CD14-positive monocyte (primary cell): ENCODE measurements at regions not wholly inside any gene's neighbourhood (a gene's known extent, or its start where the extent isn't known, plus 50 kb on each side); places are given as distances from the start of the nearest gene placed in this dataset.

Experiments used
- DNase-seq, 3 donors: peaks; one replicate each; pipeline ENCODE4 v3.0.0-alpha.2; 2011 to 2022
- H2AFZ ChIP-seq: 2 replicates; pipeline ENCODE4 v1.6.0; 2012; ENCODE audit warnings: mild to moderate bottlenecking, low read depth, low read length, inconsistent platforms; ENCODE audit not compliant: insufficient read depth, poor library complexity, severe bottlenecking
- H3K27ac ChIP-seq, 2 donors: 1 replicate in 1 of 2; 2 replicates in 1 of 2; pipeline ENCODE4 v1.5.1; 2012 to 2013; ENCODE audit warnings: low read length in 2 of 2, control low read depth in 1 of 2, inconsistent platforms in 1 of 2, low read depth in 1 of 2, mild to moderate bottlenecking in 1 of 2
- H3K27me3 ChIP-seq, 2 donors: one replicate each; pipeline versions ENCODE4 v1.6.0 to v1.6.1; 2011 to 2013; ENCODE audit warnings: low read length in 2 of 2; ENCODE audit not compliant: control insufficient read depth in 2 of 2, insufficient read depth in 2 of 2
- H3K36me3 ChIP-seq, 2 donors: replicated peaks in 1 of 2; 1 replicate in 1 of 2; 2 replicates in 1 of 2; pipeline versions ENCODE4 v1.5.1 to v1.6.1; 2012 to 2013; ENCODE audit warnings: low read length in 2 of 2, control low read depth in 1 of 2, inconsistent platforms in 1 of 2, mild to moderate bottlenecking in 1 of 2; ENCODE audit not compliant: insufficient read depth in 2 of 2, control insufficient read depth in 1 of 2
- H3K4me1 ChIP-seq, 2 donors: 1 replicate in 1 of 2; 2 replicates in 1 of 2; pipeline versions ENCODE4 v1.5.1 to v1.6.1; 2012 to 2013; ENCODE audit warnings: low read length in 2 of 2, control low read depth in 1 of 2, inconsistent platforms in 1 of 2, mild to moderate bottlenecking in 1 of 2, moderate library complexity in 1 of 2; ENCODE audit not compliant: insufficient read depth in 2 of 2, control insufficient read depth in 1 of 2
- H3K4me2 ChIP-seq: replicated peaks from 2 replicates; pipeline ENCODE3; 2012; ENCODE audit warnings: low read length, moderate library complexity, mild to moderate bottlenecking; ENCODE audit not compliant: poor library complexity, severe bottlenecking; ENCODE audit errors: extremely low read depth
- H3K4me3 ChIP-seq, 3 experiments: fragments of 200-600 bp in 1 of 3; sonication (generic) in 1 of 3; replicated peaks in 1 of 3; 1 replicate in 2 of 3; 2 replicates in 1 of 3; pipeline ENCODE4 v1.5.1; 2011 to 2013; ENCODE audit warnings: low read length in 3 of 3, mild to moderate bottlenecking in 3 of 3, control low read depth in 2 of 3, low read depth in 2 of 3, inconsistent platforms in 1 of 3, moderate library complexity in 1 of 3
- H3K79me2 ChIP-seq: 2 replicates; pipeline ENCODE4 v1.6.0; 2012; ENCODE audit warnings: mild to moderate bottlenecking, control low read depth, inconsistent platforms, low read length, moderate library complexity; ENCODE audit not compliant: insufficient read depth
- H3K9ac ChIP-seq: 2 replicates; pipeline ENCODE4 v1.6.0; 2017; ENCODE audit warnings: low read length, mild to moderate bottlenecking; ENCODE audit not compliant: insufficient read depth, poor library complexity, severe bottlenecking
- H3K9me3 ChIP-seq, 2 donors: replicated peaks in 1 of 2; 1 replicate in 1 of 2; 2 replicates in 1 of 2; pipeline versions ENCODE4 v1.5.1 to v1.6.1; 2012 to 2013; ENCODE audit warnings: low read length in 2 of 2, control low read depth in 1 of 2; ENCODE audit not compliant: control insufficient read depth in 1 of 2, insufficient read depth in 1 of 2
- H4K20me1 ChIP-seq: 2 replicates; pipeline ENCODE4 v1.6.0; 2012; ENCODE audit warnings: mild to moderate bottlenecking, low read length, control low read depth, moderate library complexity; ENCODE audit not compliant: insufficient read depth
- H3K27ac Mint-ChIP-seq, 7 donors: one replicate each; pipeline ENCODE4 v1.8.0; 2020; ENCODE audit warnings: mild to moderate bottlenecking in 7 of 7, mixed read lengths in 7 of 7, moderate library complexity in 6 of 7, inconsistent platforms in 2 of 7
- H3K27me3 Mint-ChIP-seq, 3 donors: one replicate each; pipeline ENCODE4 v1.8.0; 2021 to 2022; ENCODE audit warnings: low read depth in 3 of 3, mild to moderate bottlenecking in 3 of 3, mixed read lengths in 3 of 3, moderate library complexity in 3 of 3, inconsistent platforms in 1 of 3
- H3K36me3 Mint-ChIP-seq, 2 donors: one replicate each; pipeline ENCODE4 v1.8.0; 2020; ENCODE audit warnings: mixed read lengths in 2 of 2, inconsistent platforms in 1 of 2, mild to moderate bottlenecking in 1 of 2
- H3K4me1 Mint-ChIP-seq: one replicate; pipeline ENCODE4 v1.8.0; 2020; ENCODE audit warnings: mild to moderate bottlenecking, mixed read lengths
- H3K4me3 Mint-ChIP-seq, 2 donors: one replicate each; pipeline ENCODE4 v1.8.0; 2020; ENCODE audit warnings: mild to moderate bottlenecking in 2 of 2, mixed read lengths in 2 of 2, moderate library complexity in 1 of 2
- H3K9me3 Mint-ChIP-seq, 7 donors: one replicate each; pipeline ENCODE4 v1.8.0; 2020 to 2022; ENCODE audit warnings: mixed read lengths in 7 of 7, mild to moderate bottlenecking in 6 of 7, moderate library complexity in 6 of 7, inconsistent platforms in 2 of 7
- CTCF ChIP-seq: fragments of 200-600 bp; IDR thresholded peaks from one replicate; pipeline ENCODE4 v1.8.0; 2022; ENCODE audit warnings: antibody characterized with exemption, mild to moderate bottlenecking
- WGBS: methylation state at CpG from one replicate; pipeline ENCODE4 v1.1.5; 2013; ENCODE audit warnings: missing lambda C conversion rate; ENCODE audit not compliant: insufficient coverage; 5-methylcytosine and 5-hydroxymethylcytosine counted together
- intact Hi-C, 2 donors: fragments of 100-400 bp; cut with micrococcal nuclease; formaldehyde crosslinking; loops; one replicate each; pipeline versions ENCODE4 v1.15.0 to v1.15.1; 2023

- no peaks in the 10 kb centered on the region for H4K20me1 ChIP-seq
- H3K4me1 ChIP-seq: peaks cover 0 to 4% of the 10 kb centered on the region in 2 donors
- H3K27ac ChIP-seq: no peak overlapping the region
- Mint-ChIP-seq H3K27me3 (peaks cover 3 to 17% (median 9%) of the 10 kb centered on the region in 3 donors), H3K27ac (no peak overlapping the region), H3K4me1 (peaks cover 6% of the 10 kb centered on the region), H3K36me3 (no peaks in the 10 kb centered on the region), H3K9me3 (peaks cover 0 to 2% (median 0%) of the 10 kb centered on the region in 7 donors), H3K4me3 (no peak overlapping the region)
- H3K9me3 ChIP-seq: no peaks in the 10 kb centered on the region
- no peak overlapping the region for H3K9ac ChIP-seq
- WGBS: 100% methylated on average over 1 of the region's 4 CpGs
- H3K4me2 ChIP-seq: no peak overlapping the region
- no peak for TF ChIP-seq CTCF
- no peak for DNase-seq
- no peaks in the 10 kb centered on the region for H3K36me3 ChIP-seq
- intact Hi-C loops: no loop called here
- H3K79me2 ChIP-seq: no peaks in the 10 kb centered on the region
- no peaks in the 10 kb centered on the region for H3K27me3 ChIP-seq
- no peak overlapping the region for H2AFZ ChIP-seq
- no peak overlapping the region for H3K4me3 ChIP-seq
These were observed 252.4 kb upstream of the DAPK1 start for GRCh38 chr9:87245271-87245670.

- H3K27me3 Mint-ChIP-seq: peaks cover 1 to 4% (median 1%) of the 10 kb centered on the region in 3 donors
- no CpG with 5 or more reads among the region's 5 CpGs for WGBS
- H3K9me3 Mint-ChIP-seq: peaks cover 0 to 4% (median 0%) of the 10 kb centered on the region in 7 donors
- DNase-seq: no peak
- intact Hi-C loops: no loop called here
- Histone ChIP-seq H3K79me2 (no peaks in the 10 kb centered on the region), H3K4me1 (peaks cover 0 to 4% of the 10 kb centered on the region in 2 donors), H2AFZ (no peak overlapping the region), H3K27me3 (no peaks in the 10 kb centered on the region), H3K9ac (no peak overlapping the region), H4K20me1 (no peaks in the 10 kb centered on the region), H3K4me2 (no peak overlapping the region), H3K9me3 (no peaks in the 10 kb centered on the region), H3K36me3 (no peaks in the 10 kb centered on the region), H3K4me3 (no peak overlapping the region), H3K27ac (no peak overlapping the region)
- H3K4me3 Mint-ChIP-seq: no peak overlapping the region
- H3K27ac Mint-ChIP-seq: no peak overlapping the region
- peaks cover 6% of the 10 kb centered on the region for H3K4me1 Mint-ChIP-seq
- H3K36me3 Mint-ChIP-seq: no peaks in the 10 kb centered on the region
- no peak for TF ChIP-seq CTCF
These were observed 250.6 kb upstream of the DAPK1 start for GRCh38 chr9:87247097-87247496.
